ENCODE measurements at regions not wholly inside any gene's neighbourhood (a gene's known extent, or its start where the extent isn't known, plus 50 kb on each side); places are given as distances from the start of the nearest gene placed in this dataset.
A peak's percentile ranks its signal among the peaks of the same experiment; 100 is the strongest.

DNA sequence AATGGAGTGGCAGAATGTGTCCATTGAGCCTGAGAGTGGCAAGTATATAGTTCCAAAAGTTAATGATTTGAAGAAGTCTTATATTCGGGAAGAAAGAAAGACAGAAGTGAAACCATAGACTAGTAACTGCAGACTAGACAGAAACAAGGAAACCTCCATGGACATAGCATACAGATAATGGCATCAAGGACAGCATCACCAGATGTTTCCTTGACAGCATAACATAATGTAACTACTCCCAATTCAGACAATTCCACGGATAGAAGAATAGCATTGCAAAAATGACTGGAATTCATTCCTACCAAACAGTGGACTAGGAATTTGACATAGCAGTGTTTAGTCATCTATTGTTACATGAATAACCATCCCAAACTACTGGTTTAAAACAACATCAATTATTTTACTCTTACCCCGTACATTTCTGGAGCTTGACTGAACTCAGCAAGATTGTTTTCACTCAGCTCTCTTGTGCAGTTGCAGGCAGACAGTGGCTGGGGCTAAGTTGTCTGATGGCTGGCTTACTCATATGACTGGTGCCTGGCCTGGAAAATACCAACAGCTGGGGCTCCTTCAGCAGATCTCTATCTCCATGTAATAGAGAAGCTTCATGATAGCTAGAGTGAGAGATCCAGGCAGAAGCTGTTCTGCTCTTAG is 109.7 kb upstream of the GADL1 start:
- Histone ChIP-seq H3K36me3 (ENCODE audit: control insufficient read depth, insufficient read depth, low read length) (no peaks in the 10 kb centered on the region), H3K27me3 (ENCODE audit: insufficient read depth, low read length, poor library complexity) (no peaks in the 10 kb centered on the region), H3K4me2 (ENCODE audit: low read length) (no peak overlapping the region), H3K4me1 (ENCODE audit: control insufficient read depth, low read depth, low read length) (peaks cover 2% of the 10 kb centered on the region), H2AK5ac (ENCODE audit: low read length) (no peak overlapping the region), H3K18ac (ENCODE audit: low read length) (no peak overlapping the region), H4K5ac (ENCODE audit: low read length) (no peak overlapping the region), H3K4ac (ENCODE audit: low read depth, low read length) (no peak overlapping the region), H3K27ac (ENCODE audit: low read depth, low read length) (no peak overlapping the region), H3K9ac (ENCODE audit: low read length) (no peak overlapping the region), H3K56ac (ENCODE audit: low read length) (no peak overlapping the region), H2BK5ac (ENCODE audit: low read length) (no peak overlapping the region), H2BK15ac (replicated peaks; ENCODE audit: low read depth) (no peak overlapping the region), H3K23ac (ENCODE audit: low read length) (no peak overlapping the region), H3K4me3 (ENCODE audit: low read length) (no peak overlapping the region), H4K8ac (ENCODE audit: low read depth, low read length) (no peak overlapping the region), H3K79me2 (ENCODE audit: control insufficient read depth, insufficient read depth, low read length) (no peaks in the 10 kb centered on the region), H3K79me1 (ENCODE audit: low read length) (no peaks in the 10 kb centered on the region), H2BK120ac (ENCODE audit: low read depth, low read length) (no peak overlapping the region)
- DNase-seq, result no peak
- whole genome bisulfite sequencing (ENCODE audit: extremely low coverage, insufficient coverage, low lambda C conversion rate), result no CpG with 5 or more reads among the region's 3 CpGs

- no peaks in the 10 kb centered on the region for H3K27me3 ChIP-seq (ENCODE audit: insufficient read depth, low read length, poor library complexity)
Observed at GRCh38 chr3:31008994-31009393, 114.5 kb upstream of the GADL1 start.

DNA sequence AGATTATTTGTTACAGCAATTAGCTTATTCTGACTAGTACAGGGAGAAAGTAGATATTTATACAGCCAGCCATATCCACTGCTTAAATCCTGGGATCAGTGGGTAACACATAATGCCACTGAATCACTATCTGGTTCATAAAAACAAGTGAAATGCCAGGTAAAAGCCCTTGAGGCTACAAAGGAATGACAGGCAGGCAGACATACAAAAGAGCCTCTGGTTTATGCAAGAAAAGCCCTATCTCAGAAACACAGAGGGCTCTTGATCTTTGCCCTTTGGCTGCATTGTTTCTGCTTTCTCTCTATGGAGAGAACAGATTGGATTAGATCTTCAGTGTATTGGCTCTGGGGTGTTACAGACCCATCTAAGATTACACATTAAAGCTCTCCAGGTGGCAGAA is 115.4 kb upstream of the GADL1 start:
- Histone ChIP-seq H2AK5ac (ENCODE audit: low read length) (no peak overlapping the region), H3K56ac (ENCODE audit: low read length) (no peak overlapping the region), H3K23ac (ENCODE audit: low read length) (no peak overlapping the region), H2BK120ac (ENCODE audit: low read depth, low read length) (no peak overlapping the region), H3K18ac (ENCODE audit: low read length) (no peak overlapping the region), H3K79me1 (ENCODE audit: low read length) (no peaks in the 10 kb centered on the region), H4K5ac (ENCODE audit: low read length) (no peak overlapping the region), H3K4ac (ENCODE audit: low read depth, low read length) (no peak overlapping the region), H4K8ac (ENCODE audit: low read depth, low read length) (no peak overlapping the region), H3K4me3 (ENCODE audit: low read length) (no peak overlapping the region), H3K27me3 (ENCODE audit: insufficient read depth, low read length, poor library complexity) (no peaks in the 10 kb centered on the region), H2BK5ac (ENCODE audit: low read length) (no peak overlapping the region), H3K4me1 (ENCODE audit: control insufficient read depth, low read depth, low read length) (peaks cover 11% of the 10 kb centered on the region), H3K9ac (ENCODE audit: low read length) (no peak overlapping the region), H3K27ac (ENCODE audit: low read depth, low read length) (no peak overlapping the region), H3K4me2 (ENCODE audit: low read length) (no peak overlapping the region), H2BK15ac (replicated peaks; ENCODE audit: low read depth) (no peak overlapping the region), H3K79me2 (ENCODE audit: control insufficient read depth, insufficient read depth, low read length) (no peaks in the 10 kb centered on the region), H3K36me3 (ENCODE audit: control insufficient read depth, insufficient read depth, low read length) (no peaks in the 10 kb centered on the region)
- peak; percentile 98 for DNase-seq

More at GRCh38 chr3:31008994-31009393, 114.5 kb upstream of the GADL1 start:
- Histone ChIP-seq H2BK5ac (ENCODE audit: low read length) (no peak overlapping the region), H3K56ac (ENCODE audit: low read length) (no peak overlapping the region), H2BK120ac (ENCODE audit: low read depth, low read length) (no peak overlapping the region), H2BK15ac (replicated peaks; ENCODE audit: low read depth) (no peak overlapping the region), H3K79me2 (ENCODE audit: control insufficient read depth, insufficient read depth, low read length) (no peaks in the 10 kb centered on the region), H3K18ac (ENCODE audit: low read length) (no peak overlapping the region), H3K9ac (ENCODE audit: low read length) (no peak overlapping the region), H2AK5ac (ENCODE audit: low read length) (no peak overlapping the region), H3K79me1 (ENCODE audit: low read length) (no peaks in the 10 kb centered on the region), H3K4me2 (ENCODE audit: low read length) (no peak overlapping the region), H4K8ac (ENCODE audit: low read depth, low read length) (no peak overlapping the region), H3K4me1 (ENCODE audit: control insufficient read depth, low read depth, low read length) (peaks cover 11% of the 10 kb centered on the region), H3K36me3 (ENCODE audit: control insufficient read depth, insufficient read depth, low read length) (no peaks in the 10 kb centered on the region), H3K4me3 (ENCODE audit: low read length) (no peak overlapping the region), H4K5ac (ENCODE audit: low read length) (no peak overlapping the region), H3K4ac (ENCODE audit: low read depth, low read length) (no peak overlapping the region), H3K27ac (ENCODE audit: low read depth, low read length) (no peak overlapping the region), H3K23ac (ENCODE audit: low read length) (no peak overlapping the region)
- peak; percentile 92 for DNase-seq

DNA sequence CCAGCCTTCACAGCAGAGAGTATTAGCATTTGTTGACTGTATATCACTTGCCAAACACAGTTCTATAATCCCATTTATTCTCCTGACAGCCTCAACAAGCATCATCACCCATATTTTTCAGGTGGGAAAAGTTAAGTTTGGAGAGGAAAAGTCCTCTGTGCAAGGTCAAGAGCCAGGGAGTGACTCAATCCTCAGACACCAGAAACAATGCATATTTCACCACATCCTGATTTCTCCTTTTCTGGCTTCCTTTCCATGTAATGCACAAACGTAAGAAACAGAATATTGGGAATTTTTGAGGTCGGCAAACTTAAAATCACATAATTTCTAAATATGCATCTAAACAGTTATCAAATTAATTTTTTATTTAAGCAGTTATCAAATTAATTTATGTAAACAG is 116.0 kb upstream of the GADL1 start:
- no peaks in the 10 kb centered on the region for H3K27me3 ChIP-seq (ENCODE audit: insufficient read depth, low read length, poor library complexity)
- no peak overlapping the region for H3K18ac ChIP-seq (ENCODE audit: low read length)
- H3K4me2 ChIP-seq (ENCODE audit: low read length), result no peak overlapping the region
- H4K5ac ChIP-seq (ENCODE audit: low read length), result no peak overlapping the region
- no peaks in the 10 kb centered on the region for H3K79me1 ChIP-seq (ENCODE audit: low read length)
- H2BK120ac ChIP-seq (ENCODE audit: low read depth, low read length), result no peak overlapping the region
- H2BK5ac ChIP-seq (ENCODE audit: low read length), result no peak overlapping the region
- peak overlapping the region; percentile 22 for H3K56ac ChIP-seq (ENCODE audit: low read length)
- H3K9ac ChIP-seq (ENCODE audit: low read length), result no peak overlapping the region
- peak overlapping the region; percentile 18 for H3K27ac ChIP-seq (ENCODE audit: low read depth, low read length)
- H3K36me3 ChIP-seq (ENCODE audit: control insufficient read depth, insufficient read depth, low read length), result no peaks in the 10 kb centered on the region
- no peak overlapping the region for H4K8ac ChIP-seq (ENCODE audit: low read depth, low read length)
- peaks cover 11% of the 10 kb centered on the region for H3K4me1 ChIP-seq (ENCODE audit: control insufficient read depth, low read depth, low read length)
- no CpG with 5 or more reads among the region's 2 CpGs for WGBS (ENCODE audit: extremely low coverage, insufficient coverage, low lambda C conversion rate)
- DNase-seq, result no peak
- H3K4me3 ChIP-seq (ENCODE audit: low read length), result no peak overlapping the region
- H2AK5ac ChIP-seq (ENCODE audit: low read length), result no peak overlapping the region
- H3K4ac ChIP-seq (ENCODE audit: low read depth, low read length), result no peak overlapping the region
- no peaks in the 10 kb centered on the region for H3K79me2 ChIP-seq (ENCODE audit: control insufficient read depth, insufficient read depth, low read length)
- no peak overlapping the region for H3K23ac ChIP-seq (ENCODE audit: low read length)
- no peak overlapping the region for H2BK15ac ChIP-seq (replicated peaks; ENCODE audit: low read depth)

- Histone ChIP-seq H3K18ac (ENCODE audit: low read length) (no peak overlapping the region), H4K8ac (ENCODE audit: low read depth, low read length) (no peak overlapping the region), H3K36me3 (ENCODE audit: control insufficient read depth, insufficient read depth, low read length) (no peaks in the 10 kb centered on the region), H3K27ac (ENCODE audit: low read depth, low read length) (no peak overlapping the region), H3K79me2 (ENCODE audit: control insufficient read depth, insufficient read depth, low read length) (no peaks in the 10 kb centered on the region), H2BK15ac (replicated peaks; ENCODE audit: low read depth) (no peak overlapping the region), H4K5ac (ENCODE audit: low read length) (no peak overlapping the region), H3K4me2 (ENCODE audit: low read length) (no peak overlapping the region), H3K23ac (ENCODE audit: low read length) (no peak overlapping the region), H2BK120ac (ENCODE audit: low read depth, low read length) (no peak overlapping the region), H3K9ac (ENCODE audit: low read length) (no peak overlapping the region), H3K4ac (ENCODE audit: low read depth, low read length) (no peak overlapping the region), H3K56ac (ENCODE audit: low read length) (no peak overlapping the region), H3K27me3 (ENCODE audit: insufficient read depth, low read length, poor library complexity) (no peaks in the 10 kb centered on the region), H3K4me1 (ENCODE audit: control insufficient read depth, low read depth, low read length) (peaks cover 11% of the 10 kb centered on the region), H2AK5ac (ENCODE audit: low read length) (no peak overlapping the region), H3K79me1 (ENCODE audit: low read length) (no peaks in the 10 kb centered on the region), H3K4me3 (ENCODE audit: low read length) (no peak overlapping the region), H2BK5ac (ENCODE audit: low read length) (no peak overlapping the region)
- WGBS (ENCODE audit: extremely low coverage, insufficient coverage, low lambda C conversion rate), result no CpG with 5 or more reads among the region's 2 CpGs
- DNase-seq, result no peak
Observed at GRCh38 chr3:31011380-31011779, 116.9 kb upstream of the GADL1 start.

- H2BK120ac ChIP-seq (ENCODE audit: low read depth, low read length), result no peak overlapping the region
- DNase-seq, result no peak
- H3K79me2 ChIP-seq (ENCODE audit: control insufficient read depth, insufficient read depth, low read length), result no peaks in the 10 kb centered on the region
- no peaks in the 10 kb centered on the region for H3K36me3 ChIP-seq (ENCODE audit: control insufficient read depth, insufficient read depth, low read length)
- no peaks in the 10 kb centered on the region for H3K27me3 ChIP-seq (ENCODE audit: insufficient read depth, low read length, poor library complexity)
- no peak overlapping the region for H2BK5ac ChIP-seq (ENCODE audit: low read length)
- no peak overlapping the region for H2BK15ac ChIP-seq (replicated peaks; ENCODE audit: low read depth)
- H3K9ac ChIP-seq (ENCODE audit: low read length), result no peak overlapping the region
- no peak overlapping the region for H3K4me2 ChIP-seq (ENCODE audit: low read length)
- peak overlapping the region; percentile 0 for H3K4ac ChIP-seq (ENCODE audit: low read depth, low read length)
- no peak overlapping the region for H3K27ac ChIP-seq (ENCODE audit: low read depth, low read length)
- H2AK5ac ChIP-seq (ENCODE audit: low read length), result no peak overlapping the region
- H3K56ac ChIP-seq (ENCODE audit: low read length), result no peak overlapping the region
- H4K8ac ChIP-seq (ENCODE audit: low read depth, low read length), result no peak overlapping the region
- no peak overlapping the region for H3K18ac ChIP-seq (ENCODE audit: low read length)
- no peak overlapping the region for H3K23ac ChIP-seq (ENCODE audit: low read length)
- H4K5ac ChIP-seq (ENCODE audit: low read length), result no peak overlapping the region
- no peak overlapping the region for H3K4me3 ChIP-seq (ENCODE audit: low read length)
- H3K79me1 ChIP-seq (ENCODE audit: low read length), result no peaks in the 10 kb centered on the region
- peaks cover 11% of the 10 kb centered on the region for H3K4me1 ChIP-seq (ENCODE audit: control insufficient read depth, low read depth, low read length)
Observed at GRCh38 chr3:31013090-31013489, 118.6 kb upstream of the GADL1 start.
